Endodermal cell (in vitro differentiated cells): ENCODE measurements at regions not wholly inside any gene's neighbourhood (a gene's known extent, or its start where the extent isn't known, plus 50 kb on each side); places are given as distances from the start of the nearest gene placed in this dataset.

Experiments
- DNase-seq: peaks from one replicate; pipeline ENCODE4 v3.0.0-alpha.2; 2017
- H3K27ac ChIP-seq: 2 replicates; pipeline ENCODE4 v1.5.1; 2013; ENCODE audit warnings: mild to moderate bottlenecking, low read depth, low read length, moderate library complexity
- H3K27me3 ChIP-seq: 2 replicates; pipeline ENCODE4 v1.6.1; 2013; ENCODE audit warnings: mild to moderate bottlenecking, low read length, moderate library complexity; ENCODE audit not compliant: insufficient read depth, control insufficient read depth, poor library complexity, severe bottlenecking
- H3K36me3 ChIP-seq: 2 replicates; pipeline ENCODE4 v1.7.0; 2013; ENCODE audit warnings: mild to moderate bottlenecking, low read length, moderate library complexity; ENCODE audit not compliant: control insufficient read depth, insufficient read depth
- H3K4me1 ChIP-seq: one replicate; pipeline ENCODE4 v1.7.0; 2013; ENCODE audit warnings: low read length; ENCODE audit not compliant: control insufficient read depth, insufficient read depth
- H3K4me3 ChIP-seq: 2 replicates; pipeline ENCODE4 v1.5.1; 2013; ENCODE audit warnings: mild to moderate bottlenecking, low read length, moderate library complexity
- H3K9ac ChIP-seq: 2 replicates; pipeline ENCODE4 v1.6.1; 2013; ENCODE audit warnings: mild to moderate bottlenecking, low read length, moderate library complexity; ENCODE audit not compliant: poor library complexity, severe bottlenecking; ENCODE audit errors: extremely low read depth
- H3K9me3 ChIP-seq: 2 replicates; pipeline ENCODE4 v1.6.1; 2013; ENCODE audit warnings: mild to moderate bottlenecking, low read length, moderate library complexity; ENCODE audit not compliant: control insufficient read depth
- H3K27ac Mint-ChIP-seq: 2 replicates; pipeline ENCODE4 v1.8.0; 2020; ENCODE audit warnings: mixed read lengths
- H3K27me3 Mint-ChIP-seq: 2 replicates; pipeline ENCODE4 v1.8.0; 2021; ENCODE audit warnings: mild to moderate bottlenecking, mixed read lengths; ENCODE audit not compliant: insufficient read depth
- H3K36me3 Mint-ChIP-seq: 2 replicates; pipeline ENCODE4 v1.8.0; 2020; ENCODE audit warnings: low read depth, mixed read lengths
- H3K4me1 Mint-ChIP-seq: 2 replicates; pipeline ENCODE4 v1.8.0; 2020; ENCODE audit warnings: mixed read lengths
- H3K4me3 Mint-ChIP-seq: 2 replicates; pipeline ENCODE4 v1.8.0; 2020; ENCODE audit warnings: mild to moderate bottlenecking, moderate library complexity, mixed read lengths
- H3K9me3 Mint-ChIP-seq: 2 replicates; pipeline ENCODE4 v1.8.0; 2020; ENCODE audit warnings: mild to moderate bottlenecking, mixed read lengths
- CTCF ChIP-seq: fragments of 200-600 bp; sonication (generic); conservative IDR thresholded peaks from 2 replicates; pipeline ENCODE4 v1.5.0; 2021; ENCODE audit warnings: antibody characterized with exemption, mild to moderate bottlenecking
- WGBS, 2 experiments: methylation state at CpG; one replicate each; pipeline versions ENCODE4 v1.1.5 to v1.1.7; 2013; ENCODE audit warnings: missing lambda C conversion rate in 2 of 2, mixed read lengths in 1 of 2; ENCODE audit not compliant: insufficient coverage in 1 of 2, insufficient read length in 1 of 2; 5-methylcytosine and 5-hydroxymethylcytosine counted together

GRCh38 chr17:70875729-70876310 lies 706.5 kb downstream of the KCNJ2 start:
- TF ChIP-seq CTCF, result no peak
- Histone ChIP-seq H3K4me3 (no peak overlapping the region), H3K27ac (no peak overlapping the region), H3K4me1 (no peaks in the 10 kb centered on the region), H3K9ac (no peak overlapping the region), H3K27me3 (no peaks in the 10 kb centered on the region), H3K9me3 (no peaks in the 10 kb centered on the region), H3K36me3 (no peaks in the 10 kb centered on the region)
- no peaks in the 10 kb centered on the region for H3K9me3 Mint-ChIP-seq
- no peaks in the 10 kb centered on the region for H3K36me3 Mint-ChIP-seq
- H3K4me1 Mint-ChIP-seq, result peaks cover 4% of the 10 kb centered on the region
- no peak for DNase-seq
- no peaks in the 10 kb centered on the region for H3K27me3 Mint-ChIP-seq
- H3K27ac Mint-ChIP-seq, result no peak overlapping the region
- no peak overlapping the region for H3K4me3 Mint-ChIP-seq
- 77 to 100% methylated on average over 1 to 2 of the region's 2 CpGs for WGBS, 2 experiments

DNA sequence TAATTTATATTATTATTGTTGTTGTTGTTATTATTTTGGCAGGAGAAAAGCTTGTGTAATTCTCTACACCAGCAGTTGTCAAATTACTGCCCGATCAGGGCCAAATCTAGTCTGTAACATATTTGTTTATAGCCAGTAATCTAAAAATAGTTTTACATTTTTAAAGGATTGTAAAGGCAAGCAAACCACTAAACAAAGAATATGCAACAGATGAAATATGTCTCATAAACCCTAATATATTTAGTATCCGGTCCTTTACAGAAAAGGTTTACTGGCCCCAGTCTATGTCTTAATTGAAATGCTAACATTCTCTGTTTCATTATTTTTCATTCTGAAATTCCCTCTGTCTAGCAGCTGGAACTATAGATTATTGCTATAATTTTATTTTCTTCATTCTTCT lies 709.5 kb downstream of the KCNJ2 start:
- H3K4me1 Mint-ChIP-seq, result no peaks in the 10 kb centered on the region
- H3K9me3 Mint-ChIP-seq, result peaks cover 12% of the 10 kb centered on the region
- no peaks in the 10 kb centered on the region for H3K36me3 Mint-ChIP-seq
- H3K9ac ChIP-seq, result no peak overlapping the region
- TF ChIP-seq CTCF, result no peak
- no peak overlapping the region for H3K27ac ChIP-seq
- peaks cover 2% of the 10 kb centered on the region for H3K27me3 Mint-ChIP-seq
- no peak for DNase-seq
- no peaks in the 10 kb centered on the region for H3K27me3 ChIP-seq
- no peaks in the 10 kb centered on the region for H3K36me3 ChIP-seq
- H3K27ac Mint-ChIP-seq, result no peak overlapping the region
- H3K4me3 ChIP-seq, result no peak overlapping the region
- H3K9me3 ChIP-seq, result peaks cover 4% of the 10 kb centered on the region
- no peaks in the 10 kb centered on the region for H3K4me1 ChIP-seq
- H3K4me3 Mint-ChIP-seq, result no peak overlapping the region
- WGBS, 2 experiments, result 86 to 94% methylated on average over 1 of the region's 2 CpGs

DNA sequence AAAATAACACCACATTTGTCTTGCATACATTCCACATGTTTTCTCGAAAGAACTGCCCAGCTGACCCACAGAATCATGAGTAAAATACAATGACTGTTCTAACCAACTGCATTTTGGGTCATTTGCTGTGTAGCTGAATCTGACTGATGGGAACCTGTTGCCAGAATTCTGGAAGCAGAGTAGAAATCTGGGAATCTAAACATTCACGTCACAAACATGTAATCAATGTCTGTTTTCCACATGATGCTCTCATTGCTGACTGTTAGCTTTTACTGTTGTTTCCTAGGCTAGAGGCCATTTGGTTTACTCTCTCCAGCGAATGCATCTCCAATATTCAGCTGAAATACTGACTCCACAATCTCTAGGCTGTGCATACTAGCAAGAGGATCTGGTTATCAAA lies 710.1 kb downstream of the KCNJ2 start:
- Mint-ChIP-seq H3K27ac (no peak overlapping the region), H3K4me3 (no peak overlapping the region), H3K27me3 (peaks cover 2% of the 10 kb centered on the region), H3K9me3 (peaks cover 16% of the 10 kb centered on the region), H3K4me1 (no peaks in the 10 kb centered on the region), H3K36me3 (no peaks in the 10 kb centered on the region)
- no peak overlapping the region for H3K4me3 ChIP-seq
- H3K27me3 ChIP-seq, result no peaks in the 10 kb centered on the region
- H3K9me3 ChIP-seq, result peaks cover 9% of the 10 kb centered on the region
- no peak overlapping the region for H3K9ac ChIP-seq
- H3K36me3 ChIP-seq, result no peaks in the 10 kb centered on the region
- no peaks in the 10 kb centered on the region for H3K4me1 ChIP-seq
- no peak for DNase-seq
- no peak overlapping the region for H3K27ac ChIP-seq
- no peak for TF ChIP-seq CTCF
- 89 to 97% methylated on average over 3 of the region's 3 CpGs for WGBS, 2 experiments
